ENCODE measurements at regions not wholly inside any gene's neighbourhood (a gene's known extent, or its start where the extent isn't known, plus 50 kb on each side); places are given as distances from the start of the nearest gene placed in this dataset.
"Not testable (repeated sequence)": the region's sequence is repeated elsewhere in the genome, so short reads cannot be mapped to it uniquely, and the experiment has no call there.

DNA sequence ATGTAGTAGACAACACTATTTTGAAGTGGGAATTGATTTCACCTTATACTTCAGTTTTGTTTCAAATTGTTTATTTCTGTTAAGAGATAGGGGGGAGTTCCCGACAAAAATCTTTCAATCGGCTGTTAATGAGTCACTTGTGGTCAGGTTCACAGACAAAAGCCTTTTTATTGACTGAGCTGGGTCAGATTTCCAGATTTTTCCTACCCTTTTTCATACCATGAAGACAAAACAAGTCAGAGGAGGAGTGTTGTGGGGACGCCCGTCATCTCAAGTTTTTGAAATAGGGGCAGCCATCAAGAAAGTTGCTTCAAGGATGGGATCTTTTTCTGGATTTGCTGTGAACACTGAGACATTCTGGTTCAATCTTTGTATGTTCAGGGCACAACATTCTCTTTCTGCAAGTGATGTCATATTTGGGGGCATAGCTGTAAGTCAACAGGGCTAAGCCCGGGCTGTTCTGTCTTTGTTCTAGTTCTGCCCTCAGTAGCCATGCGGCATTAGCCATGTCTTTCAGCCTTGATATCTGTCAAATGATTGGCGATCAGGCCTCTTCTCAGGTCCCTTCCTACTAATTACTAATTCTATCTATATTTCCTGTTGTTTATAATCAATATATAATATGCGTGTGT lies 496.0 kb upstream of the MARCKS start:
- peak; percentile 86 for DNase-seq

DNA sequence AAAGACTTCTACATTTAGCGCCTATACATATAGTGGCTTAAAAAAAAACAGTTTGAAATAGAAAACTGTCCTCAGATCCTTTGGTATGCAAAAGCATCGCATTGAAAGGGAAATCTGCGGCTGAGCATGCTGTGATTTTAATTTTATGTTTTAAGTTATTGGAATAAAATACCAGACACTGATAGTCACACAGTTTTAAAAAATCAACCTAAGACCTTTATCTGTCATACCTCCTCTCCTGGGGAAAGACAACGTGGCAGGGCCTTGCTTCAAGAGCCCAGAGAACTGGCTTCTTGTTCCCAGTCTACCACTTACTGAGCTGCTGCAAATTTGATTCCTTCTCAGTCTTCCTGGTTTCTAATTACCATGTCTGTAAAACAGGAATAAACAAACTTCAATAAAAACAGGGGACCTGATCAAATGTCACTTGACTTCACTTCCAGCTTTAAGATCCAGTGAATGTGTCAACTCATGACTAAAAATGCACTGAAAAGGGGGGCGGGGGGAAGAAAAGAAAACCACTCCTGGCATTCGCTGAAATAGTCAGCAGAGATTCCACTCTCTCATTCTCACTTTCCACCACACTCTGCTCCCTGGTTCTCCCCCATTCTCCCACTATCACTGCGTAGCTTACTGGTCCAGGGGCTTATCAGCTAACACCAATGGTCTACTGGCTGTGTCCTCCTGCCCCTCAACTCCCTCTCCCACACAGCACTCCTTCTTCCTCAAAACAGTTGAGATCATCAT lies 494.7 kb upstream of the MARCKS start:
- DNase-seq, result peak; percentile 64

DNA sequence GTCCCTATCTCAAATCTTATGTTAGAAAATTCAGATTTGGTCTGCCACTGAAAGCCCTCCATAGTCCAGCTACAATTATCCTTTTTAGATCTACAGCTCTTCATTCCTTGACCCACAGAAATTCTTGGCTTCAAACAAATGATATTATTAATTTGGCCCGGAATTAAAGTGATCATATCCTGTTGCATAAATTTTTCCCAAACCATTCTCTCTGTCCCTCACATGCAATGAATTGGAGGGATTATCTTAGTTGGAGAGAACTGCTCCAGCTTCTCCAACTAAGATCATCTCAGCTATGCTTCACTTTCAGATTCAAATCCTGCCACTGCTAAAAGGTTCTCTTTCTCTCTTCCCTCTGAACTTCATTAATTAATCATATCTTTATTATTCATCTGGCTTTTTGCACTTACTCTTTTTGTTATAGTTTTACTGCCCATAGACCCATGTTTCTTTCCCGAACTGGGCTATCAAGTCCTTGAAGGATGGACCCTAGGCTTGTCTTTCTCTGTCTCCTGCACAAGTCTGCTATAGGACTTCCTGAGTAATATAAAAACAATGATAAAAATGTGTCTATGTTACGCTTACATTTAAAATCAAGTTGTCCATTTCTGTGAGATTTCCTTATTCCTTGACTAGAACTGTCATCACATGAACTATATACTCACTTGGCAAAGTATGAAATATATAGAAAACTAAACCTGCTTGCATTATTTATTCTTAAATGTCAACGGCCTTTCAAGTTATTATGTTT lies 493.9 kb upstream of the MARCKS start:
- peak; percentile 48 for DNase-seq

DNA sequence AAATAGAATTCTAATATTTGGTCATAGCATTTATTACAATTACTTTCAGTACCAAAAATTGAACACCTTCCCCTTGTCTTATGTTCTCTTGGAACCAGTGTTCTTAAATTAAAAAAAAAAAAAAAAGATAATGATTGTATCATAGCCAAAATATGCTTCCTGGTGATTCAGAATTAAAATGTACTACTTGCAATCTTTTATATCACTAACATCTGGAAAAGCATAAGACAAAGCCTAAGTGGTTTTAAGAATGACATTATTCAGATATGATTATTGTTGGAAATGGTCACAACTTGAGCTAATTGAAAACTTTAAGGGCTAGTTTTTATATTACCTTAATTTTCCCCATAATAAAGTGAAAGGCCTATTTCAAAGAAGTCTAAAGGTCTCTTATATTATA lies 493.3 kb upstream of the MARCKS start:
- DNase-seq, result peak; percentile 52

DNA sequence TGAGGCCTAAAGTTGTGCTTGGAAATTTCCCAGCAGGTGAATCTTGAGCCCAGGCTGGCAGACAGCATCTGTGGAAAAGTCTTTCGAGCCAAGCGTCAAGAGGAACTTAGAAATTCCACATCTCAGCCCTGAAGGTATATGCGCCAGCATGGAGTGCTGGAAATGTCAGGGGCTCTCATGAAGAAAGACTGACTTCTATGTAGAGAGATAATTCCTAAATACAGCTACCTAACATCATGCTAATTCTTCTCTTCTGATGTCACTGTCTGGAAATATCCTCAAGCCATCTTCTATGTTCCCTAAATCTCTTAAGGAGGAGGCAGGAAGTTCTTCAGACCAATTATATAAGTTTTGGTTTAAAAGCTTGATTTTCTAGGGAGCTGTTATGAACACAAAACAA lies 492.4 kb upstream of the MARCKS start:
- DNase-seq, result peak; percentile 65

DNA sequence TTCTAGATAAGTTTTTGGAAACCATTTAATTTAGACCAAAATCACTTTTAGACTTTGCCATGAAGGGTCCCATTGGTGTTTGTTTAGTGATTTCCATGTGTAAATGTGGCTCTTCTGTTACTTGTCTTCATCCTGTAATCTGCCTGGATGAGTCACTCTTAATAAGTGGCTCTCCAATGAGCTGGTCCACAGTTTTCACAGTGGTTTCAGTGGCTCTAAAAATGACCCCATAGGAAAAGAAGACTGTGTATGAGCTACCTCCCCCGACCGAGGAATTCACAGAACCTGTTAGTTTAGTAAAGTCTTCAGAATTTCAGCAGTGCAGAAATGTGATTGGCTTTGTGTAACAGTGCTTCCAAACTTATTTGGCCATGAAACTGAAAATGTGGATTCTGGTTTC lies 492.0 kb upstream of the MARCKS start:
- peak; percentile 74 for DNase-seq

DNA sequence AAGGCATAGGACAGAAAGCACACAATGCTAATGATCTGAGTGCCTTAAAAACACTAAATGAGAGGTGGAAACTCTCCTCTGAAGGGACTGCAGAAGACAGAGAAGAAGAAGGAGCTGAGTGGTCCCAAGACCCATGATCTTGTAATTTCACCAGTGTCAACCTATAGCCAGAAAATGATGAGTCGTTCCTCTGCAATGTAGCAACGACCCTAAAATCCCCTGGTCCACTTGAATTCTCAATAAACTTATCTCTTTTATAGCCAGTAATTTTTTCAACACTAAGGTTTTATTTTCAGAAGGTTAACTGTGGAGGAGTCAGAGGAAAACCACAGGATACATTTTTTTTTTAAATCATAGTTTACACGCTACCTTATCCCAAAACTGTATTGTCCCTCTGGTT lies 490.6 kb upstream of the MARCKS start:
- DNase-seq, result peak; percentile 29

DNA sequence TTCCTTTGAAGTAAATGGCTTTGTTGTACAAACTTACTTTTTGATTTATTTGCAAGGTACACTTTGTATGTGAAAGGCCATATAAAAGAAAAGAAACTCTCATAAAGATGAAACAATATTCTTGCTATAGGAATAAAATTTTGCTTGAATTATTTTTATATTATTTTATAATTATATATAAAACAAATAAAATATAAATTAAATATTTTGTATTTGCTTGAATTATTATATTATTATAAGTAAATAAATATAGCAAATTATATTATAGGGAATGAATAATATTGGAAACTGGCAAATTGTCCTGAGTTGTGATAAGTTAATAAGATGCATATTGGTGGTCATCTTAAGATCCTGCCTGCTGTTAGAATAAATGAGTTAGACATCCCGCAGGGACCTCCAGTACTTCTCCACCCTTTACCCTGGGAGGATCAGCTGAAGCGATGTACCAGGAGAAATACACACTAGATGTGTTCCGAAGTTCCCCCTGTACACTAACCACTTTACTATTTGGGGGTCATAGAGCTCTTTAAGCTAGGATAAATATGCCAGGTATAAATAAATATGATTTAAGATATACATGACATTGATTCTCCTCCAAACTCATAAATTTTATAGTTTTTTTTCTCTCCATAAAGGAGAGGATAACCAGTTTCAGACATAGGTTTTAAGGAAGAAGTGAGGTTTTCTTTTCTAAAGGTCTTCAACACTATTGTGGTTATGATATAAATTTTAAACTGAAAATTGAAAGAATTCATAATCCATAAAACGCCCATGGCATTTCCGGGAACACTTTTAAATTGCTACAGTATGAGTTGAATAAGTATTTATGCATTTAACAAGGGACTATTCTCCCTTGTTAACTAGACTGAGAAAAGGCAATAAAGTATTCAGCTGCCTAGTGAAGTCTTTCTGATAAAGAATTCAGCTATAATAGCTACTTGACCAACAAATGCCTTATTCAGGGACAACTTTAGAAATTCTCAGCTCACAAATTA lies 486.3 kb upstream of the MARCKS start:
- peak; percentile 47 for DNase-seq

DNA sequence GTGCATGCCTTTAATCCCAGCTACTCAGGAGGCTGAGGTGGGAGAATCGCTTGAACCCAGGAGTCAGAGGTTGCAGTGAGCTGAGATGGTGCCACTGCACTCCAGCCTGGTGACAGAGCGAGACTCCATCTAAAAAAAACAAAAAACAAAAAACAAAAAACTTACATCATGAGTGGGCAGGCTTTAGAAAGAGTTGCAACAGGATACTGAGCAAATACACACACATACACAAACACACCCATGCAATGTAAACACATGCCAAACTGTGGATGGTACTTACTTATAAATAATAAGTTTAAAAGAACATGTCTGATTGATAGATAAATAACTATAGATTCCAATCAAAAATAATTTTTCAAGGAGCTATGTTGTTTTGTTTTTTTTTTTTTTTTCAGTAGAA lies 481.7 kb upstream of the MARCKS start:
- DNase-seq, result not testable (repeated sequence)

DNA sequence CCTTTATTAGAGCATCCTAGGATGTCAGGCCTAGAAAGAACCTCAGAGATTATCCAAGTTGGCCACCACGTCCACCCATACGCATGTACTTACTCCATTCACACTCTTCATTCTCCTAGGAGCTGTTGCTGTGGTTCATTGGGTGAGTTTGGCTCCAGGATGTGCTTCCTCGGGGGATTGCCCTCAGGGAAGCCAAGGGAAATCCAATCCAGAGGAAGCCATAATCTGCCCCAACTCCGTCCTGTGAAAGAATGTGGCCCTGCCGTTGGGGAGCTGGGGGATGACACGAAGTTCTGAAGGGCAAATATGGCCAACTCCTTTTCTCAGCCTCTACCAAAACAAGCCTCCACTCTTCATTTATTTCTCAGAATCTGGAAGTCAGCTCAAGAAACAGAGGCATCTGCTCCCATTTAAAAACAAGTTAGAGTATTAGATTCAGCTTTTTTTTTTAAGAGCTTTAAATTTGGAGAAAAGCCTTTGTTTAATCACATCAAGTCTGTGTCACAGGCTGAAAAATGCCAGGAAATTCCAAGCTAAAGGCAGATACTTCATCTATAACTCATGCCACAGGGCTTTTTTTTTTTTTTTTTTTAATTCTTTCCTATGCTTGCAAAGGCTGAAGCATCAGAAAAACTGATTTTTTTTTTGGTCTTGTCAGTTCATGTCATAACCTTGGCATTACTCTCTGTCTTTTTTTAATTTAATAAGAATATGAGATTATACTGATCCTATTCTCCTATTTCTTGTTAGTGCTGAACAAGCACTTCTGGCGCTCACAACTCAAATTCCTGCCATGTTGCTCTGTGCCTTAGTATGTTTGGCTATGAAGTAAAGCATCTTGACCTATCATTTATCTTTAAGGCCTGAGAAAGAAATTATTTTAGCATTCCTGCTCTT lies 480.9 kb upstream of the MARCKS start:
- DNase-seq, result peak; percentile 88

DNA sequence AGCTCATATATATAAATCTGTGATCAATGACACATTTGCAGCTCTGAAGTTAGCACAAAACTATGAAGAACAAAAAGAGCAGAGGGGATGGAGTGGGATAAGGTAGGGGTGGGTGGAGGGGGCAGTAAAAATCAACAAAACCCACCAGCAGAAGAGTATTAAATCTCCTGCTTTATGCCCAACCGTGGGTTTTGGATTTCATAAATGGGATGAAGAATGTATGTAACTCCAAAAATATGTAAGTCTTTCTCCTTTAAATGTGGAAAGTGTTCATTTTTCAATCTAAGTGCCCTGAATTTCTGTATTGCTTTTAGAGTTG lies 480.3 kb upstream of the MARCKS start:
- no peak for DNase-seq

DNA sequence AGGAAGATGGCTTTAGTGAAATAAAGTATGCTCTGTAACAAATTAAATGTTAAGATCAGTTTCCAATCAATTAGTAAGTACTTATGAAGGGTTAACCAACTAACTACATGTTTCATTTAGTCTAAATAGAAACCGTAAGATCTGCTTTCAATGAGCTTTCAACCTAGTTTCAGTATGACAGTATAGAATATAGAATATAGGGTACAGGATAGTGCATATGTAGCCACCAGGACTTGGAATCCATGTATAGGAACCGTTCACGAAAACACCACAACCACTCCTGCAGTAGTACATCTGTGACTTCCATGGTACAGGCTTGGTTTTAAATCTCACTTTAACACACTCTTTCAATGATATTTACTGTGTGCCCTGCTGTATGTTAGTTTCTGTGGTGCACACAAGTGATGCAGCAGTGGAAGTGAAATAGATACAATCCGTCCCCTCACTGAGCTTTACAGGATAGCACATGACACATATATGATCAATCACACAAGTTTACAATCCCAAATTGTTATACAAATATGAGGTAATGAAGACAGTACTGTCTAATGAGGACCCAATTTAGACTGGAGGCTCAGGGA lies 479.7 kb upstream of the MARCKS start:
- no peak for DNase-seq

DNA sequence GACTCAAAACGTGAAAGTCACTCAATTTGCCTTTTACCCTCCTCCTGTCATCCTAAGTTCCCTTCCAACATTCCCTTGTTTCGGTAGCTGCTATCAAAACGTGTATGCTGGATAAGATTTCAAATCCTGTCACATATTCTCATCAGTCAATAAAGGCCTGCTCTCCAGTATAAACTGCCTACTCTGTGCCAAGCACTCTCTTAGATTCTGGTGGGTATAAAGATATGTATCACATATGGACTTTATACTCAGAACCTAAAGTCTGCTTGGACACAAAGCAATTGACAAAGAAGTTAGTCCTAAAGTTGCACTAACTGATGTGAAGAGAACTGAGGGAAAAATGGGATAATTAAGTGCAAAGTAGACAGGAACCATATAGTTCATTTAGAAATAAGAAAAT lies 476.6 kb upstream of the MARCKS start:
- DNase-seq, result no peak

DNA sequence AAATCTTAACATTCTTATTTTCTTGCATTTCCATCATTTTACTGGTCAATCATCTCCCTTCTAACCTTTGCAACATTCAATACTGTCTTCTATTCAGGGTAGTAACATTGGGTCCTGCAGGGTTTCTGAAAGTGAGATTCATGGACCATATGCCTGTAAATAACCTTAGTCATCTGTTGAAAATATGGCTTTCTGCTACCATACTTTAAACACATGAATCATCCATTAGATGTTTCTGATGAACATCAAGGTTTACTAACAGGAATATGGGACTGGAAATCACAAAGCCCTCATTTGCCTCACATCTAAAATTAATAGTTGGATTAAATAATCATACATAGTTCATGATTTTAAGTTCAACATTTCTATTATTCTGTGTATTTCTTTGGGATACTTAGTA lies 475.9 kb upstream of the MARCKS start:
- DNase-seq, result peak; percentile 37

DNA sequence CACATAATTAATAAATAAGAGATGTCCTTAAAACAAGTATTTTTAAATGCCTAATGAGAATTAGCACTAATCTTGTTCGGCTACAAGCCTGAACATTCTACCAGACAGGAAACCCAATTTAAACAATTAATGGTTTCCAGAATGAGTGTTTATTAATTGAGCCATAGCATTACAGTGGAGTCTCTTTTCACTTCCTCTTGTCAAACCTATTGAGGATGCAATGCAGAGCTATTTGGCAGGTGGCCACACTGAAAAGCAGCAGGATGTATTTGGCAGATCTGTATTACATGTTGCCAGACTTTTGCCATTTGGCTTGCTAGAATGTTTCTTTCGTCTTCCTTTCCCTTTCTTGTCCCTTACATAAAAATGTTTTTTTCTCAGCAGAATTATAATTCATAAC lies 475.2 kb upstream of the MARCKS start:
- DNase-seq, result peak; percentile 75

DNA sequence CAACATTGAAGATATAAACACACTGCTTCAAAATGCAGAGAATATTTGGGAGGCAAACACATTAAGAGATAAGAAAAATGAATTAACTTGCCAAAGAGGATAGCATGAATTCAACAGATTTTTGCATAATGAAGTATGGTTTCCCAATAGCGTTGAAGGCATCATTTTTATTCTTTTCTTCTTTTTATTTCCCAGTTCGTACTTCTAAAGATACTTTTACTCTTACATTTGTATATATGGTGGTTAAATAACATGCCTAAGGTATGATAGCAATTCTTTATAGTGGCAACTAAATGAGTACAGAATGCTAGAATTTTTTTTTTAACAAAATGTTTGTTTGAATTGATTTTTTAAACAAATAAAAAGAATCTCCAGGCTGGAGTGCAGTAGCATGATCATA lies 473.4 kb upstream of the MARCKS start:
- no peak for DNase-seq

DNA sequence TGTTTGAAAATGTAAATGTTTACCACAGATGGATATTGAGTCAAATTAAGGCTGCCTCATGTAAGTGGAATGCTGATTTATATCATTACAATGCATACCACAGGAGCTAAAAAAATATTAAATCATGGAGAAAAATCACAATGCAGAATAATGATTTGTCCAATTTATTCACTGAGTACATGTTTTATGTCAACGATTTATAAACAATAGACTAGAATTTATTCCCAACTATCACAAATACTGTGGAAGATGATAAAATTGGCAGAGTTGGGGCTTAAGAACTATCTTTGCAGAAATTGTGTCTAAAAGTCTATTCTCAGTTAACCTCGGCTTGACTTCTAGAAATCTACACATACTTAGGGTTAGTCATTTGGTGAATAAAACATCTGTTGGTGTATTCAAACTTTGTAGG lies 472.1 kb upstream of the MARCKS start:
- peak; percentile 70 for DNase-seq

DNA sequence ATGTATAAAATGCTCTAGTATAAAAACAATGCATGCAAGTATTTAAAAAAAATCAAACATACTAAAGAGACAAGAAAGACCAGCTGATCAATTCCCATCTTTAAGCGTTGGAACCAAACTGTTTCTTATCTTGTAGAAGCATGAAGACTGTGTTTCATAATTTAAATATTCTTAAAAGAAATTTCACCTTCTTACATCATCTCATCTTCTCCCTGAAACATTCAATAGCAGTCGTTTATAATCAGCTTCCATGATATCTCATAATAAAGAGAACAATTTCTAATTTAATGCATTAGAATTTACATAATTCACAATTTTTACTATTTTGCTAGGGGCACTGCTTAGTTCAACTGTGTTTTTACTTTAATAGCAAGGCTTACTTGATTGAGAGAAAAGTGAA lies 468.1 kb upstream of the MARCKS start:
- no peak for DNase-seq

DNA sequence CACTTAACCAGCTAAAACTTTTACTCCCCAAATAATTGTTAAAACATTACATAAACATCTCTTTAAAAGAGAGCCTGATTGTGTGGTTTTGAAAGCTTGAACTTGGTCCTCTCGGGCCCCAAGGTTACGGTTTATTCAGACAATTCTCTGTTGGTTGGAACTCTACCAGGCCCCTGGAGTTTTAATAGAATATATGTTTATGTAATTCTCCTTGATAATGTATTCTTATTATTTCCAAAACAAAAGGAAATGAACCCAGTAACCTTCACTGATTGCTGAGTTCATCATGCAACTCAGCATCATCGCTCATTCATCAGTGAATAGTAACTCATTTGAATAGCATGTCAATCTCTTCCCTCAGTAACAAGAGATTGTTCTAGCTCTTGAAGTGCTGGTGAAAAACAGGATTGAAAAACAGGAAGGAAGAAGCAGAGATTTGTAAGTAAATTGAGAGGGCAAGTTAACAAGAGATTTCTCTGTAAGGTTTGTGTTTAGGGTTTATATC lies 464.5 kb upstream of the MARCKS start:
- DNase-seq, result no peak

DNA sequence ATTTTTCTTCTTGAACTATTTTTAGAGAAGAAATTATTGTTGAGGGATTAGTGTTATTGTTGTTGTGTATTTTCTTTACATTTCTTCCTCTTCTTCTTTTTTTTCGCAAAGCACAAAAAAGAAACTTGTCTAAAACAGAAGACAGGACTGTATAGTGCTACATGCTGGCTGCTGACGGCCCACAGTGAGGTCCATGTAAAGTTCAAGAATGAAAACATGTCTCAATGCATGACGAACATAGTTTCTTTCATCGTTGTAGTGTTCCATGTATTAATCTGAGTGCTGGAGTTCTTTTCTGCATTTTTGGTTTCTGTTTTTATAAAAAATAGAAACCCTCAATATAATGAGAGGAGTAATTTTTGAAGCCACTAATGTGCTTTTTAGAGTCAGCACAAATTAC lies 462.9 kb upstream of the MARCKS start:
- DNase-seq, result no peak

DNA sequence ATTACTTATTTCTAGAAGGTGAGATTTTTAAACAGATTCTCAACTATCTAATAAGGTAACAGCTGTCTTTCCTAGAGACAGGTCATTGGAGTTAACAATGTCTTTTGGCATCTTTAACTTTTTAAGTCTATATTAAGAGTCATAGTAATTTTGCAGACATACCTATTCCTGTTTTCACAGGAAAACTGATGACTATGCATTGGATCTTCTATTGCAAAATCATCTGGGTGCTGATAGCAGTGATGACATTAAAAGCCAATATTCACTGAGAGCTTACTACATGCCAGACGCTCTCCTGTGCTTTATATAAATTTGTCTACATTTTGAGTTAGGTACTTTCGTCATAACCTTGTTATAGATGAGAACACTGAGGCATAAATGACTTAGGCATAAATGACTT lies 462.4 kb upstream of the MARCKS start:
- DNase-seq, result no peak
